GM19467 (cell line): ENCODE measurements at regions not wholly inside any gene's neighbourhood (a gene's known extent, or its start where the extent isn't known, plus 50 kb on each side); places are given as distances from the start of the nearest gene placed in this dataset.
A peak's percentile ranks its signal among the peaks of the same experiment; 100 is the strongest.
"Not testable (repeated sequence)": the region's sequence is repeated elsewhere in the genome, so short reads cannot be mapped to it uniquely, and the experiment has no call there.

Experiments used
- ATAC-seq: cut with Tn5 transposase; IDR thresholded peaks from one replicate; pipeline ENCODE4 v1.9.1; 2021; ENCODE audit warnings: mild to moderate bottlenecking, moderate library complexity; ENCODE audit not compliant: unreplicated experiment

DNA sequence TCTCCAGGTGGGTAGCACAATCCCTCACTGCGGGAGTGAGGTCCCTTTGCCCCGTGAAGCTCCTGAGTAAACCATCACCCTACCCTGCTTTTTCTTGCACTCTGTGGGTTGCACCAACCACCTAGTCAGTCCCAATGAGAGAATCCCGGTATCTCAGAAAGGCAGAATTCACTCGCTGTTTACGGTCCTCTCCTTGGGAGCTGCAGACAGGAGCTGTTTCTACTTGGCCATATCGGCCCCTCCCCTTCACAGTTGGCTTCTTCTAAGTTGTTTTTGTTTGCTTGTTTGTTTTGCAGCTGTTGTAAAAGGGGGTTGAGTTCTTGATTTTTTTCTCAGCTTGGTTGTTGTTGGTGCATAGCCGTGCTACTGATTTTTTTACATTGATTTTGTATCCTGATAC is 237.0 kb upstream of the RASA1 start:
- ATAC-seq: no peak

DNA sequence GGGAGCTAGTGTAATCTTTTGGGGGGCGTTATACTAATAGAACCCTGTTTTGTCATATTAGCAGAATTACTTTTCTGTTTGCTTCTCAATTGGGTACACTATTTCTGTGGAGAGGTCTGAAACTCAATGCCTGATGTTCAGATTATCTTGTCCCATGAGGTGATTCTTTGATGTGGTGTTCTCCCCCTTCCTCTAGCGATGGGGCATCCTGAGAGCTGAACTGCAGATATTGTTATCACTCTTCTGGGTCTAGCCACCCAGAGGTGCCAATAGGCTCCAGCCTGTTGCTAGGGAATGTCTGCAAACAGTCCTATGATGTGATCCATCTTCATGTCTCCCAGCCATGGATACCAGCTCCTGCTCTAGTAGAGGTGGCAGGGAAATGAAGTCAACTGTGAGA is 233.1 kb upstream of the RASA1 start:
- ATAC-seq: no peak

DNA sequence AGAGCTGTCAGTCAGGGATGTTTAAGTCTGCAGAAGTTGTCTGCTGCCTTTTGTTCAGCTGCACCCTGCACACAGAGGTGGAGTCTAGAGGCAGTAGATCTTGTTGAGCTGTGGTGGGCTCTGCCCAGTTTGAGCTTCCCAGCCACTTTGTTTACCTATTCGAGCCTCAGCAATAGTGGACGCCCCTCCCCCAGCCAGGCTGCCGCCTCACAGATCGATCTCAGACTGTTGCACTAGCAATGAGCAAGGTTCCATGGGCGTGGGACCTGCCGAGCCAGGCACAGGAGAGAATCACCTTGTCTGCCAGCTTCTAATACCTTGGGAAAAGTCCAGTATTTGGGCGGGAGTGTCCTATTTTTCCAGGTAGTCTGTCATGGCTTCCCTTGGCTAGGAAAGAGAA is 225.1 kb upstream of the RASA1 start:
- no peak for ATAC-seq

DNA sequence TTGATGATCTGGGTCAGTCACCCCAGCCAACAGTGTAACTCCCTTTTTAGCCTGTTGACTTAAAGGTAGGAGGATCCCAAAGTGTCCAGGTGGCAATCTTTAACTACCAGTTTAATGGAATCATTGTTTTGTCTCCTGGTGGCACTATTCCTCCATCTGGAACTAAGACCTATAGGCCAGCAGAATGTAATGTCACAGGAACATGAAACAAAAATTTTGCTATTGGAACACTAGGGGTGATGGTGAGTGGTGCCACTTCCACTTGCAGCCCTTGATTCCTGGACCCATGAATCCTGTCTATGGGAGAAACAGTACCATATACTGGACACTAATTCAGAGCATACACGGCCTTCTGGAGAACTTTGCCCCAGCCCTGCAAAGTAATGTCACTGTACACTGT is 219.5 kb upstream of the RASA1 start:
- no peak for ATAC-seq

DNA sequence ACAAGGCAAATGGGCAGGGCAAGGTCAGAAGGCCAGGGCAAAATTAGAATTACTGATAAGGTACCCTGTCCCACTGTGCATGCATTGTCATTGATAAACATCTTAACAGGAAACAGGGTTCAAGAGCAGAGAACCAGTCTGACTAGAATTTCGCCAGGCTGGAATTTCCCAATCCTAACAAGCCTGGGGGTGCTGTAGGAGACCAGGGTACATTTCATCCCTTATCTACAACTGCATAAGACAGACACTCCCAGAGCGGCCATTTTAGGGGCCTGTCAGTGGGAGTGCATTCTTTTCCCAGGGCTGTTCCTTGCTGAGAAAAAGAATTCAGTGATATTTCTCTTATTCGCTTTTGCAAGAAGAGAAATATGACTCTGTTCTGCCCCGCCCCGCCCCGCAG is 218.7 kb upstream of the RASA1 start:
- not testable (repeated sequence) for ATAC-seq

DNA sequence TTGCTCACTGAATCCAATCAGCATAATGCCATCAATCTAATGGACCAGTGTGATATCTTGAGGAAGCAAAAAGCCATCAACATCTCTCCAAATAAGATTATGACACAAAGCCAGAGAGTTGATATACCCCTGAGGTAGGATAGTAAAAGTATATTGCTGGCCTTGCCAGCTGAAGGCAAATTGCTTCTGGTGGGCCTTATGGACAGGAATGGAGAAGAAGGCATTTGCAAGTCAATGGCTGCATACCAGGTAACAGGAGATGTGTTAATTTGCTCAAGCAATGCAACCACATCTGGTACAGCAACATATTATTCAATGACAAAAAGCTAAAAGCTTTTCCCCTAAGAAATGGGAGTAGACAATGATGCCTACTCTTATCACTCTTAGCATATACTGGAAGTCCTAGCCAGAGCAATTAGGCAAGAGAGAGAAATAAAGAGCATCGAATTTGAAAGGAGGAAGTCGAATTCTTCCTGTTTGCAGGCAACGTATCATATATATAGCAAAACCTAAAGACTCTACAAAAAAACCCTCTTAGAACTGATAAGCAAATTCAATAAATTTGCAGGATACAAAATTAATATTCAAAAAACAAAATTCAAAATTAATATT is 216.1 kb upstream of the RASA1 start:
- ATAC-seq: no peak

DNA sequence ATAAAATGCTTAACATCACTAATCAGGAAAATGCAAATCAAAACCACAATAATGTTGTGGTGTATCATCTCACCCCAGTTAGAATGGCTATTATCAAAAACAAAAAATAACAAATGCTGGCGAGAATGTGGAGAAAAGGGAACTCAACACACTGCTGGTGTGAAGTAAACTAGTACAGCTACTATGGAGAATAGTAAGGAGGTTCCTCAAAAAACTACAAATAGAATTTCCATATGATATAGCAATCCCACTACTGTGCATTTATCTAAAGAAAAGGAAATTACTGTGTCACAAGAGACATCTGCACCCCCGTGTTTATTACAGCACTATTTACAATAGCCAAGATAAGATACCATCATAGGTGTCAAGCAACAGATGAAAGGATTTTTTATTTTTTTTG is 214.5 kb upstream of the RASA1 start:
- no peak for ATAC-seq

DNA sequence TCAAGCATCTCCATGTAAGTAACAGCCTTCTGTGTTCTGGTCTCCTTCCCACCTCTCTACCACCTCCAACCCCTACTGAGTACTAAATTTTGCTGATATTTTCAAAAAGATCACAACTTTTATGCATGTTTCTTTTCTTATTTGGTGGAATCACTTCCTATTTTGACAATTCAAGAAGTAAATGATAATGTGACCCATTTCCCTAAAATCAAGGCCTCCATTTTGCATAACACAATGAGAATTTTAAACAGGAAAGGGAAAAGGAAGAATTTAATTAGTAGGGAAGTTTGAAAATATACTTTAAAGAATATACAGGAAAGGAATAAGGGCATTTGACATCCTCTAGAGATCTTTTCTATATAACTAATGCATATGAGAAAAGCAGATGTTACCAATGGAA is 212.9 kb upstream of the RASA1 start:
- no peak for ATAC-seq

DNA sequence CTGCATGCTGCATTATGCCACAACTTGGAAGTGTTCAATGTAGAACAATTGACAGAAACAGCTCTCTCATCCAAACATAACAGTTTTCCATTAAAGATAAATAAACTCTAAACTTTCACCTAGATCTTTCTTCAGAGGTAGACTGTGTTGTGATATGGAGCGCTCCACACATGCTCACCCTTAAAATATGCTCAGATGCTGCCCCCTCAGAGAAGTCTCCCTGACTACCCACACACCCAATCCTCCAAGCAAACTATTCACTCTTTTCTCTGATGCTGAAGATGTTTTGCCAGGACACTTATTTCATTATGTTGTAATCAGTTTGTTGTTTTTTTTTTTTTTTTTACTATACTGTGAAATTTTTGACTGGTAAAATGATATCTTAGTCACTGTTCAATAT is 206.6 kb upstream of the RASA1 start:
- ATAC-seq: no peak

DNA sequence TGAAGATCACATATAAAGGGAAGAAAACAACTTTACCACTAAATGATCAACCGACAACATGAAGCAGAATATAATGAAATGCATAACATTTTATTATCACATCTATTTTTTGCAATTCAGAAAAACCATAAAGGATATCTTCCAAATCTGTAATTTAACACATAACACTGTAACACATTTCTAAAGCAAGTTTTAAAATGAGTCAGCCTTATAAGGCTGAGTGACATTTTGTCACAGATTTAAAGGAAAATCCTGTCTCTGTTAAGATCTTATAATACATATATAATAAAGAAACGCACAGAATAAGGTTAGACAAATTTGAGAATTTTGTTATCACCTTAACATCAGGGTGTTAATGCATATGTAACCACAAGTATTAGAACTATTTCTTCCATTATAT is 198.4 kb upstream of the RASA1 start:
- ATAC-seq: no peak

DNA sequence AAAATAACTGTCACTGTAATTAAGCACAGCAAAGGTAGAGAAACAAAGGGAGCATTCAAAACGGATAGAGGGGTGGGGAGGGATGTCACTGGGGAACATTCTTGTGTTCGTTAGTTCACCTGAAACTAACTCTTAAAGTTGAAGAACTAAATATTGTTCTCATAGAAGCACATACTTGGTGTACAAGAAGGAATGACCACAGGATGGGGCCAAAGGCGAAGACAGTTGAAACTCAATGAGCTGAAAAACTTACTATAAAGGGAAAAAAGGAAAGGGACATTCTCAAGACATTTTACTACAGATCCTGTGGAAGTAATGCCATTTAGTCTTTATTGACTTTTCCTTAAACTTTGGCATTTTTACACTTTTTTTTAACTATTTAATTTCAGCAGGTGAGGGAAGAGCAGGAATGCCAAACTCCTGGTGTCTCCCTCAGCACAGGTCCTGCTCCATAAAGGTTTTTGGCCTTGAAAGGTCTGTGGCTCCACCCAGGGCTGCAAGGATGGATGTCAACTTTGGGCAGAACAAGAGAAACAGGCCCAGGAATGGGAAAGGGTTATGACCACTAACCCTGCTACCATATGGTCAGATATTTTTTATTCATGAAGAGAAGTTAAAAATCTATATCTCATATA is 197.6 kb upstream of the RASA1 start:
- ATAC-seq: no peak

DNA sequence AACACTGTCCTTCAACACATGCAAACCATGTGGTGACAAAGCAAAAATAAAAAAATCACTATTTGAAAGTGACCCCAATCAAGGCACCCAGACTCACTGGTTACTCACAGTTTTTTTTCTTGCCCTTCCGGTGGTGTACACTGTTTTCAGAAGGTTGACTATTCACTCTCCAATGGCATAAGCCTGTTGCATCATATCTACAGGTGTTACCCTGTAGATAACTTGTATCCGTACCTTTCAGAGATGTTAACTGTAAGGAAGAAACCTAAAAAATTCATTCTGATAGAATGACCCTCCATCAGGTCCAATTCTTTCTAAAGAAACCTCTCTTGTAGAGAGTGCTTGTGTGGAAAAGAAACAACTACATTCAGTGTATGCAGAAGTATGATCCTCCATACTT is 193.6 kb upstream of the RASA1 start:
- ATAC-seq: no peak

DNA sequence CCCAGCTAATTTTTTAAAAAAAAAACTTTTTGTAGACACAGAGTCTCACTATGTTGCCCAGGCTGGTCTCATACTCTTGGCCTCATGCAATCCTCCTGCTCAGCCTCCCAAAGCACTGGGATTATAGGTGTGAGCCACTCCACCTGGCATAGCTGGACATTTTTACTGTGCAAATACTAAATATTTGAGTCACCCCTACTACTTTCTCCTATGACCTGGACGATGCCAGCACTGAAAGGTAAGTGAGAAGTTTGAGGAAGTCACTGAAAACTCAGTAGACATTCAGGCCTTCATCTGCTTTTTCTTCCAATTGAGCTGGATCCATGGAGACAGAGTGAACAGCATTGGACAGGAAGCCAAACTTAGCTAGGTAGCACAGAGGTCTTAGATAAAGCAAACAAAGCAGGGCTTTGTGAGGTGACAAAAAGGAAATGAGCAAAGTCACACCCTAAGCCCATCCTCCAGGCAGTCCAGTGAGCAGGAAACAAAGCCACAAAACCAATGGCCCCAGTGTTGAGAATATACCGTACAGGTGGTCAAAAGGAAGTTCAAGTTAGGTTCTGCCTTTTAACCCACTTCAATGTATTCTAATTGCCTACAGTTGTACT is 192.6 kb upstream of the RASA1 start:
- peak; percentile 98 for ATAC-seq

DNA sequence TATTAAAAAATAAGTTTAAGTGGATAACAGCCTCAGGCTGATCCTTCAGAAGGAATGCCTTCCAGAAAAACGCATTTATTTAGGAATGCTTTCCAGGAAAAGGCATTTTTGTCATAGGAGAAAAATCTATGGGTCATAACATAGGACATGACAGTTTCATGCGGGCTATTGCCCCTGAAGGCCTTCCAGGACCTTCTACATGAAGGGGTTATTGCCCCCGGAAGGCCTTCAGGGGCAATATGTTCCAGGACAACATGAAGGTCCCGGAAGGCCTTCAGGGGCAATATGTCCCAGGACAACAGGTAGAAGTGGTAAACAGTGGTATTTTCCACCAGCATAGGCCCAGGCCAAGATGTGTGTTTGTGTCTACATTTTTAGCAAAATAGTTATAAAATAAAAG is 191.3 kb upstream of the RASA1 start:
- ATAC-seq: no peak

DNA sequence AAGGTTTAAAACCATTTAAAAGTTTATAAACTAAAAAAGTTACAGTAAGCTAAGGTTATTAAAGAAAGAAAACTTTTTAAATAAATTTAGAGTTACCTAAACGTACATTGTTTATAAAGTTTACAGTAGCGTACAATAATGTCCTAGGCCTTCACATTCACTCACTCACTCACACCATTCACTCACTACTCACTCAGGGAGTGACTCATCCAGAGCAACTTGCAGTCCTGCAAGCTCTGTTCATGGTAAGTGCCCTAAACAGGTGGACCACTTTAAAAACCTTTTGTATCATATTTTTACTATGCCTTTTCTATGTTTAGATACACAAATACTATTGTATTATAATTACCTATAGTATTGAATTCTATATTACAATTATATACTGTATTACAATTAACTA is 190.8 kb upstream of the RASA1 start:
- no peak for ATAC-seq

DNA sequence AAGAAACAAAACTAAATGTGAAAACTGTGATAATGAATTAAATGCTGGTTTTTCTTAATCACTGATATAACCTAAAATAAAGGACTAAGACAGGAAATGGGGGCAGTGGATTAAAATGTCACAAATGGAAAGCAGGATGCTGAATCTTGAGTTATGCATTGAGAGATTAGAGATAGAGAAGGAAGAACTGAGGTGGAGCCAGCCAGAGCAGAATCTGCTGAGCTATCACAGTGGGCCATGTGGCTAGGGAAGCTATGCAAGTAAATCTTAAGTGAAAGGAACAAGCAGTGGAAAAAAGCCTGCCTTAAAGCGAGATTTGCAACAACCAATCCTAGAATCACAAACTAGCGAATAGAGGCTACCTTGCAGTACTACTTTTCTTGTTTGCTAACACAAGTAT is 188.5 kb upstream of the RASA1 start:
- ATAC-seq: no peak

DNA sequence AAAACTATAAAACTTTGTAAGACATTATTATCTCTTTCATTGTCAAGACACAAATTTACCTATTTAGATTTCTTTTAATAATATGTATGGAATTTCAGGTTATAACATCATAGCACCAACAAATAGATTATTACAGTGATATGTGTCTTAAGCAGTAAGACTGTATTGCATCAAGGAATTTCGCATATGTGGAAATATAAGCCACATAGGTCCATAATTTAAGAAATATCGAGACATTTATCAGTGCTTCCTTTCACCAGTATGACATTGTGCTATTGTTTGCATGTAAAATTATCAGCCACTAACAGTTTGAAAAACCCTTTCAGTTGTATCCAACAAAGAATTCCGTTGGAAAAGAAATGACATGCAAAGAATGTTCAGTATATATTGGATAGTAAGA is 186.7 kb upstream of the RASA1 start:
- ATAC-seq: no peak

DNA sequence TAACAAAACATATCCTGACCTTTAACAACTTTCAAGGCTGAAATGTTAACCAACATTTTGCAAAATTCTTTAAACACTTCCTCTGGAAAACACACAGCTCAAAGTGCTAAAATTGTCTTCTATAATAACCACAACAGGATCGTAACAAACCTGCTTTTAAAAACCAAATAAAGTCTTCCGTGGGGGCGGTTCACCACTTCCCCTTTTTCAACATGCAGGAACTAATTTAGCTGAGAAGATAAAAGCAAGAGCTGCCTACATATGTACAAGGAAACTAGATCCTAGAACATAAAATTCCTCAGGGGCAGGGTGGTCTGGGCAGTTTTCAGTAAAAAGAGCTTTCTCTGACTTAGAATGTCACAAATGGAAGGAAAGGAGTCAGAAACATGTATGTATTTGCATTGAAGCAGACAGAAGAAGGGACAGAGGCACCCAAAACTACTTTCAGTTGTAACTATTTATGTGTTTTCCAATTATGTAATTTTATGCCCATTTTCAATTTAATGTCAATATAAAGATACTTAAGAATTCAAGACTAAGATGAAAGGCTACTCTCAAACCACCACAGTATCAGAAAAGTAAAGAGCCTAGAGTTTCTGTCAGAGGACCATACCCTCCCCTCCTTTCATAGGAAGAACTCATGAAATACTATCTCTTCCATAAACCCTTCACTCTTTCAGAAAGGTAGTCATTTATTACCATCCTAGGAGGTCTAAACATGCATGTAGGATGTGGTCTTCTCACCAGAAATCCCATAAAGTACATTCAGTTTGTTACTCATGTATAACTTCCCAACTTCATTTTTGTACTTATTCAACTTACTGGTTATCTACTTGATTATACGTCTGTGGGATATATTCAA is 185.9 kb upstream of the RASA1 start:
- peak; percentile 95 for ATAC-seq

DNA sequence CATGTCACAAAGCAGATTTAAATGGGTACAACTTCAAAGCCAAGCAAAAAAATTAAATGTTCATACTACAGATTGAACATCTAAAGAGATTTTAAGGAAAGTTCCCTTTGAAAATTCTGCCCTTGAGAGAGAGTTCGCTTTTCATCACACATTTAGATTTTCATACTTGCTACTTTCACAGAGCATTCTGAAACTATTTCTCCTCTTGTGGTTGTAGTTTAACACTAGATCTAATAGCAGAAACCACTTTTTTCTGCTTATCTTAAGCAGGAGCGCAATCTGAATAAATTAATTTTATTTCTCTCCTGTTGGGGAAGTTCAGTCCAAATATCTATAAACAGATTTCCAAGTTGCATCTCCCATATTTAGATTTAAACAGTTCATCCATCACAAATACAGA is 173.3 kb upstream of the RASA1 start:
- no peak for ATAC-seq

DNA sequence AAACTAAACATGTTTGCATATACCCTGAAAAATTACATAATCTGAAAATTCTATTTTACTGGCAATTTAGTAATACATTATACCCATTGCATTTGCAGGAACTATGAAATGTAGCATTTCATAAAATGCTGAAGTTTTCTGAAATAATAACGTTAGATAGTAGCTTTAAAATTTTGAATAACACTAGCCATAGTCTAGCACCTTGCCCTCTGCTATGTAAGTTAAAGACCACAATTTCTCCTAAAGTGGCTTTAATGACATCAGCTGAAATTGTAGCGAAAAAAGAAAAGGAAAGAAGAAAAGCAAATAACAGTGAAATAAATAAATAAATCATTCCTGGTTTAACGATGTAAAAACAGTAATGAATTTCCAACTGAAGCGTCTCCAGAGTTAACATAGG is 172.8 kb upstream of the RASA1 start:
- ATAC-seq: no peak

DNA sequence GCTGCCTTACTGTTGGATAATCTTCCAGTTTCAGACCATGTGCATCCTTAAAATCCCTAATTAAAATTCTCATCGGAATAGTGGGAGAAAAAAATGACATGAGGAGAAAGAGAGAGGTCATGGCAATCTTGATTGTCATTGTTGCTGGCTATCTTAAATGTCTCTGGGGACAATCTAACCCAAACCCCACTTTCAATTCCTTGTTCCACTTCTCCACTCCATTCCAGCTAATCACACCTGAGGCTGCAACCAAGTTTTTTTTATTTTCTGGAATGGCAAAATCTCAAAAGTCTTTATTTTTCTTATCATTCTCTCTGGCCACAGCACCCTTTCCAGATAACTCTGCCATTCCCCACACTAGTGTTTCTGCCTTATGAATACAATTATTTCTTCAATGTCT is 171.9 kb upstream of the RASA1 start:
- no peak for ATAC-seq

DNA sequence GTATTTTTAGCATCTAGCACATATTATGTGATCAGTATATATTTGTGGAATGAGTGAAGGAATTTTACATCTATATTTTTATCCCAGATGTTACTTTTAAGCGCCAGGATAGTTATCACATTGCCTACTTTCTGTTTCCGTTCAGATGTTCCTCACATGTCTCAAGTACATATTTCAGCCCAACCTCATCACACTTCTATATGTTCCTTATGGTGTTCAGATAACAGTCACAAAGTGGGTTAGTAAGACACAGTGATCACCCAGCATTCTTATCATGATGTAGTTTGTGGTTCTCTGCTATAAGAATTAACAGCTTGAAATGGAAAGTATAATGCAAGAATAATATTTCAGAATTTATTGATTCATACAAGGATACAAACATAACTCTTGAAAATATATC is 170.0 kb upstream of the RASA1 start:
- no peak for ATAC-seq
